ENCODE measurements at regions not wholly inside any gene's neighbourhood (a gene's known extent, or its start where the extent isn't known, plus 50 kb on each side); places are given as distances from the start of the nearest gene placed in this dataset.

DNA sequence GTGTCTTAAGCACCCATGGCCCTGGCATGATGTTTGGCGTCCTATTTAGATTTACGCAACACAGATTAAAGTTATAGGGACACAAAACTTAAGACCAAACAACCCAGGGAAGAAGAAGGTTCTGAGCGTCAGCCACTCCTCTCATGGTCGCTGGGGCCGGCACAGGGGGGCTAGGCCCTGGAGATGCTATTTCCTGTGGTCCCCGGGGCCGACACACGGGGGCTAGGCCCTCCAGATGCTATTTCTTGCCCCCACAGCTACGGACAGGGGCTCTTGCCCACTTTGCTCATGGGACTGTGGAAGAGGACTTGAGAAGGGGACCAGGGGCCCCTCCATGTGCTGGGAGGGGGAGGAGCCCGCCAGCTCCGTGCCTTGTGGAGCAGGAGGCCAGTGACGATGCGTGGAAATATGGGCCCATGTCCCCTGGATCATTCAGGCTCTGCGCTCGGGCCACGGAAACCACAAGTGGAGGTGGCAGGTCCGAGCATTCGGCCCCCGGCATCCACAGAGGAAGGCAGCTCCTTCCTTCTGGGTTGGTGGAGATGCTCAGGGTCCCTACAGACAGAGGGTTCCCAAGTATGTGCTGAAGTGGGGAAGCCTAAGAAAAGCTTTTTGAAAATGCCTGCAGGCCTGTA lies 711.1 kb downstream of the BRD1 start:
- no peak for DNase-seq (ENCODE audit: low read depth, low spot score)

DNA sequence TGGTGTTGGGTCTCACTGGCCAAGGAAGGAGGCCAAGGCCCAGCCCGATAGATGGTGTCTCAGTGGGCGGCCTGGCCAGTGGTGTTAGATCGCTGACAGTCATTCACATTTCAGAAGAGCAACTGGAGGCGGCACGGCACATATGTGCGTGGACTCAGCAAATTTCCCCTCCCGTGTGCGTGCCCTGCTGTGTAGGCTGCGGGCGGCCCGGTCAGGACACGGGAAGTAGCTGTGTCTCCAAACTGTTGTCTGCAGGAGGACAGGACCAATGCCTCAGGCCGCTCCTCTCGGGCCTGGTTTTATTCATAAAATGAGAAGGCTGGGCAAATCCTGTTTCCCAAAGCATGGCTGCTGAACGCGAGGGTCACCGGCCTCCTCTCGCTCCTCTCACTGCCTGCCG lies 711.7 kb downstream of the BRD1 start:
- no peak for DNase-seq (ENCODE audit: low read depth, low spot score)

DNA sequence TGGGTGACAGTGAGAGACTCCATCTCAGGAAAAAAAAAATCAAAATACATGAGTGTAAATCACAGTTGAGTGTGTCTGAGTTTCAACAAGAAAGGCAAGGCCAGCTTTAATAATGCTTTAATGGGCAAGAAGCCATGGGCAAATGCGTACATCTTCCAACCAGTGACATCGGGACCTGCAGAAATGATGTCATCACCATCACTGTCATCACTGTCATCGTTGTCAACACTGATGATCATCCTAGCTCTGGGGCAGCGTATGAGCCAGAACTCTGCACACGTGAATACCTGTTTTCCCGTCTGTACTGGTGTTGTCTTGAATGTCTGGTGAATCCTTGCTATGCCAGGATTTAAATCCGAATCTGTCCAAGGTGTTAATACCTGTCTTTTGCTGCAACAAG lies 712.5 kb downstream of the BRD1 start:
- no peak for DNase-seq (ENCODE audit: low read depth, low spot score)

DNA sequence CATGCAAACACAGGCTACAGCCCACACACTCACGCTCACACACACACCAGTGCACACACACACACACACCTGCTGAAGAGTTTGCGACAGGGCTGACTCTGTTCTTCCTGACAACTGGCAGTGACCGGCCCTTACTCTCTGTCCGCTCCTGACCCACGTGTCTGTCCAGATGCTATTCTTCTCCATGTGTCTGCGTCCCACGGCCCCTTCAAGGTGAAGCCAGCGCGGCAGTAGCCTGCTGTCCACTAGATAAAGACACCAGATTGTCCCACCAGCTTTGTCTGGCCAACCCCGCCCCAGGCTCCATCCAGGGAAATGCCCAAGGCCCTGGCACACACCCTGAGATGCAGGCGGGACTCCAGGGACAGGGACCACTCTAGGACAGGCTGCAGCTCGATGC lies 713.9 kb downstream of the BRD1 start:
- no peak for DNase-seq (ENCODE audit: low read depth, low spot score)

DNA sequence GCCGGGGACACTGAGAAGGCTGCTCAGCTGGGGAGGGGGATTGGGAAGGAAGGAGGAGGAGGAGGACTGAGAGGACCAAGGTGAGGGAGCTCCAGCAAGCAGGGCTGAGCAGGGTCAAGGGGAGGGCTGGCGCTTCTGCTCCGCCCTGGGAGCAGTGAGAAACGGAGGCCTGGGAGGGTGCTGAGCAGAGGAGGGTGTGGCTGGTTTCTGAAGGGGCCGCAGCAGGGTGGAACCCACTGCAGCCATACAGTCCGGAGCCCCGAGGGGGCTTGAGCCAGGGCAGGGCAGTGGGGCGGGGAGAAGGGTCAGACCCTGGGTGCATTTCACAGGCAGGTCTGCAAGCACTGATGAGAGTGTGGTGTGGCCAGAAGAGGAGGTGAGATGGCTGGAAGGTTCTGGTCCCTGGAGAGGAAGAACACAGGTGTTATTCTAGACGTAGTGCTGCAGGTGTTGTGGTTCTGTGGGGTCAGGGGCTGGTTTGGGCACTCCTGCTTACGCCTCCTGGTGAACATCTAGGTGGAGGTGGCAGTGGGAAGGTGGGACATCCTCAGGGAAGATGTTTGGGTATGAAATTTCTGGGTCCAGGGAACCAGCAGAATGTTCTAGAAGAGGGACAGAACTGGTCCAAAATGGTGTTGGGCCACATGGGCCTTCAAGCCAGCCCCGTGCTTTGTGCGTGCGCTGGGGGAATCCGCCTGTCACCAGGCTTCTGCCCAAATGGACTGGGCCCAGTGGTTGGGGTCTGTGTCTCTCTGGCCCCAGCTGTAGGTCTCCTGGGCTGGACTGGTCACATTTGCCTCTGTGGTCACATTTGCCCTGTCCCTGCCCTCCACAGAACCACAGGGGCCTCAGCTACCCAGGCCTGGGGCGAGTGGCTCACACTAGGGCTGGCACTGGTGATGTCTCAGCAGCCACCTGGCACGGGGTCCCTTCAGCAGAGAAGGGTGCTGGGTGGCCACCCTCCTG lies 714.7 kb downstream of the BRD1 start:
- DNase-seq (ENCODE audit: low read depth, low spot score), result no peak

DNA sequence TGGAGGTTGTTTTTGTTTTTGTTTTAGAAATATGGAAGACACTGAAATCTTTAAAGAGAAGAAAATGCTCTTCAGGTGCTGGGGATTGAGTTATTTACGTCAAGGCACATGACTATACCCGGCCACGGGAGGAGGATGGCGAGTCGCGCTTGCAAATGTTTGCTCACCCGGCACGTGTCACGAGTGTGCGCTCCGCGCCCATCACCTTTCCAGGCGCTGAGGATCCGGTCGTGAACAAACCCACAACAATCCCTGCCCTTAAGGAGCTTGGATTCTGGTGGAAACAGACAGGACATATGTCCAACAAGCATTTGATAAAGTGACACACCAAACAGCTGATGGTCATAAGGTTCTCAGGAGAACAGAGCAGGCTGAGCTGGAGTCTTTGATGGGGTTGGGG lies 715.5 kb downstream of the BRD1 start:
- DNase-seq (ENCODE audit: low read depth, low spot score), result no peak

DNA sequence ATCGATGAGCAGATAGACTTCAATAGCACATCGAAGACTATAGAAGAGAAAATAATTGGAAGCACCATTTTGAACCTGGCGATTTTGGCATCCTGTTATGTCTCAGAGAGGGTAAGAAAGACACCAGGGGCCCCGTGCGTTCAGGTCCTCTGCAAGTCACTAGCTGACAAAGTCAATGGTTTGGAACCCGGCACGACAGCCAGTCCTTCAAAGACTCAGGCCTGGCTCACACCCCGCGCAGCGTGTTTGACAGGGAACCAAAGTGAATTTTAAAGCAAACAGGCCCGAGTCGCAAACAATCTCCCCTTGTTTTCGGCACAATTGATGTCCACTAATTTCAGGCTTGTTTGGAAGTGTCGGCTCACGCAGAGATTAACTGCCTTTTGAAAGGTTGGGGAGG lies 716.6 kb downstream of the BRD1 start:
- DNase-seq (ENCODE audit: low read depth, low spot score), result no peak

DNA sequence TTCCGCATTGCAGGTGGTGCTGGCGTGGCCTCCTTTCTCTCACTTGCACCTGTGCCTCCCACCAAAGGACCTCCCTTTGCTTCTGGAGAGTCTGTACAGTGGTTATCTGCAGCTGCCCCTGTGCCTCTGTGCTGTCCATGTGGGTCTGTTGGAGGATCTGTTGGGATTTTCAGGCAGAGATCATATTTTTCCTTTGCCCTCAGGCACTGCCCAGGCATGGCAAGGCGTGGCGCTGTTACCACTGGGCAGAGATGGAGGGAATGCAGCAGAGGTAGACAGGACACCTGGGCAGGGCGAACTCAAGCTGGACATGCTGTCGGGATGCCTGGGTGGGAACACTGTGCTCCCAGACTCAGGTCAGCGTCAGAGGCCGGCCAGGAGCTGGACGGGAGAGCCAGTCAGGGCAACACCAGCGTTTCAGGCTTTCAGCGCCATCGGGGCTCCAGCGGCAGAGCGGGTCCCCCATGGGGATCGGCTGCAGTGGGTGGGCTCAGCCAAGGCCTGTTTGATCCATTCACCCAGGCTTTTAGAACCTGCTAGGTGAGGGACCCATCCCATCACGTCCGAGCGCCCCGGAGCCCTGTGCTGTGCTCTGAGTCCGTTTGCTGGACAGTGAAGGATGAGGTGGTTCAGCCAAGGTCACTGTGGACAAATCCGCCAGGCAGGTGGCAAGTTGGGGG lies 718.9 kb downstream of the BRD1 start:
- no peak for DNase-seq (ENCODE audit: low read depth, low spot score)

DNA sequence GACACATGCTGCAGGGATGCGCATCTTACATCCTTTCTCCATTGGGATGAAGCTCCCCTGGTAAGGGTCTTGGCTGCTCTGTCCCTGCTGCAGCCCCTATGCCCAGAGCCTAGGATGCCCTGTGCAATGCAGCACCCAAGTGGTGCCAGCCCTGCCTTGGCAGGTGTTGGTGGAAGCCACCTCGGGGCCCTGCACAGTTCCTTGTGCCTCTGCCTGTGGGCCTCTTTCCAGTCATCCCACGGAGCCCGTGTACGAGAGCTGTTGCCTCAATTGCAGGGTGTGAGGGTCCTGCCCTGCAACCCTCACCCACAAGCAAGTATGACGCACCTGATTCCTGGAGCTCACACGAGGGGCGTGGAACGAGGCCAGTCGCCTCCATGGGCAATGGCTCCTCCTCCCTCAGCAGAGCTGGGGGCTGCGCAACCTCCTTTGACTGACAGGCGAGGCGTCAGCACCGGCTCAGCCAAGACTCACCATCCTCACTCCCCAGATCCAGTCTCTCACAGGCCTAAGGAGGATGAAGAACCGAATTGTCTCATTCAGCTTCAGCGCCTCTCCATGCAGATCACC lies 719.6 kb downstream of the BRD1 start:
- no peak for DNase-seq (ENCODE audit: low read depth, low spot score)

DNA sequence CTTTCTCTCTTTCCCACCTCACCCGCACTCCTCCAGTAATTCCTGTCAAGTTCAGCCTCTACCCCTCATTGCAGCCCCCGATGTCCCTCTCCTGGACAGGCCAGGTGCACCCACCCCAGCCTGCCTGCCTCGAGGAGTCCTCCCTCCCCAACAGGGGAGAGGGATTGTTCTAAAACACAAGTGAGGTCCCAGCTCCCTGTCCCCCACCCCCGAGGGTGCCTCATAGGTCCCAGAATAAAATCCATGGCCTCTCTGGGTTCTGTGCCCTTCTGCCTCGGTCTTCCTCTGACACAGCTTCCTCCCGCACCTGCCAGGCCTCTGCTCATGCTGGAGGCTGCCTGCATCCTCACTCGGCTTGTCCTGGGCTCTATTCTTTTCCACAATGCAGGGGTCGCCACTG lies 720.1 kb downstream of the BRD1 start:
- no peak for DNase-seq (ENCODE audit: low read depth, low spot score)

DNA sequence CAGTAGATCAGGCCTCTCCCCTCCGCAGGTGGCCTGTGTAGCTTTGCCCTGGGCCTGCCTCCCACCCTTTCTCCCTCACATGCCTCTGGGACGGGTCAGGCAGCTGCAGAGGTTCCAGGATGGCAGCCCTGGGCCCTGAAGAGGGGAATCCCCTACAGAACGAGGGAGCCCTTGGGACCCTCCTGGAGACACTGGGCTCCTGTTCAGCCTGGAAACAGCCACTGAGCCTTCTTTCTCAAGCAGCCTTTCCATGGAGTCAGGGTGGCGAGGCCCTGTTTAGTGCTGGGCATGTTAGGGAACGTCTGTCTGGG lies 720.9 kb downstream of the BRD1 start:
- no peak for DNase-seq (ENCODE audit: low read depth, low spot score)

DNA sequence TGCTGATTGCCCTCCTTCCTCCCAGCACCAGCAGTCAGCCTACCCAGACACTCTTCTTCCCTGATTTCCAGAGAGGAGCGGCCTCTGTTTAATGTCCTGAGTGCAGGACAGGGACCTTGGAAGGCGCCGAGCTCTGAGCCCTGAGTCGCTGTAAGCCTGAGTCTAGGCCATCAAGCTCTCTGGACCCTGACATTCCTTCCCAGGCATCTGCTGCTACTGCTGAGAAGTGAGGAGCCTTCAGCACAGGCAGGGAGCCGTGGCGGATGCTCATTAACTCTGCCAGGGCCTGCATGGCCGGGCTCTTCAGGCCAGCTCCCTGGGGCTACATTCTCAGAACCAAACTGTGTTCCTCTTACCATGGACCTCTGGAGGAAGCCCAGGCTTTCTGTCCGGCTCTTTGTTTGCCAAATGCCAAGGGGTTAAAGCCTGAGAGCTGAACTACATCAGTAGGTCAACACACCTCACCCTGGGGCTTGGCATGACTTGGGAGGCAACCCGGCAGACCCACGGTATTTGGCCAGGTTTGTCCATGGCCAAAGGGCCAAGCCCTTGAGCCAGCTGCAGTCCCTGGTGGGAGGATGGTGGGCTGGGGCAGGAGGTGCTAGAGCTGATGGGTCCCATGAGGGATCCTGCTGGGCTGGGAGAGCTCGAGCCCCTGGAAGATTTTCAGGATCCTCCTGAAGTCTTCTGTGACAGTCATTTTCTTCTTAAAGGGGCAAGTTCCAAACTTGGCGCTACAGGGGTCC lies 721.4 kb downstream of the BRD1 start:
- DNase-seq (ENCODE audit: low read depth, low spot score), result no peak

DNA sequence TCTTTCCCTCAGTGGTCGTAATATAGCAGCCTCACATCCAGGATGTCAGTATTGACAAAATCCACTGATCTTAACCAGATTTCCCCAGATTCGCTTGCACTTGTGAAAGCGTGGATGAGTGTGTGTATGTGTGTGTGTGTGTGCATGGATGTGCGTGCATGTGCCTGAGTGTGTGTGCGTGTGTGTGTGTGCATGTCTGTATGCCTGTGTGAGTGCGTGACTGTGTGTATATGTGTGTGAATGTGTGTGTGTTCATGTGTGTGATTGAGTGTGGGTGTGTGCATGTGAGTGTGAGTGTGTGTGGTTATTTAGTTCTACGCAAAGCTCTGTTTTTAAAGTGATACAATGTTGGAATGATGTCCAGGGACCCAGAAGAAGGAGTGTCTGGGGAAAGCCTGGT lies 723.2 kb downstream of the BRD1 start:
- no peak for DNase-seq (ENCODE audit: low read depth, low spot score)

DNA sequence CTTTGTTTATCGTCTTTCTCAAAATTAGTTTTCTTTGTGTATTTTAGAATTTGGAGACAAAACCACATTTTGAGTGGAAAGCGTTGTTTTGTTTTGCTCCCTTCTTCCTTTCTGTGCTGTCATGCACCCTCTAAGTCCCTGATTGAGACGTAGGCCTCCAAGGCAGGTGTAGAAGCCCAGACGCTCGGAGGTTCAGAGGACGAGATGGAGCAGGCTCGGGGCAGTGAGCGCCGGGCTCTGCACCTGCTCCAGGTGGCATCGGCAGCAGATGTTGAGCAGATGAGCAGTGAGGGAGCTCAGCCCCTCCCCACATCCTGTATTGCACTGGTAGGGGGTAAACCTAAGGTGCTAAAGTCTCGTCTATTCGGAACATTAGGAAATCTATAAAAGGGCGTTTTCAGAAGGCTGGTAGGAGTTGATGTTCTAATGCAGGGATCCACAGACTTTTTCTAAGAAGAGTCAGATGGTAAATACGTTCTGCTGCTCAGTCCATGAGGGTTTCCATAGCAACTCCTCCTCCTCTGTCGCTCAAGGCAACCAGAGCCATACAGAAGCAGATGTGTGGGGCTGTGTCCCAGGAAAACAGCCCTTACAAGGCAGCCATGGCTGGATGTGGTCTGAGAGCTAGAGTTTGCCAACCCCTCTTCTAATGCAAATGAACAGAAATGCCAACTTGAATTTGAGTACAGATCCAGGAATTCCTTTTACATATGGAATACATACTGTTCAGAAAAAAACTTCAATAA lies 724.2 kb downstream of the BRD1 start:
- DNase-seq (ENCODE audit: low read depth, low spot score), result no peak

DNA sequence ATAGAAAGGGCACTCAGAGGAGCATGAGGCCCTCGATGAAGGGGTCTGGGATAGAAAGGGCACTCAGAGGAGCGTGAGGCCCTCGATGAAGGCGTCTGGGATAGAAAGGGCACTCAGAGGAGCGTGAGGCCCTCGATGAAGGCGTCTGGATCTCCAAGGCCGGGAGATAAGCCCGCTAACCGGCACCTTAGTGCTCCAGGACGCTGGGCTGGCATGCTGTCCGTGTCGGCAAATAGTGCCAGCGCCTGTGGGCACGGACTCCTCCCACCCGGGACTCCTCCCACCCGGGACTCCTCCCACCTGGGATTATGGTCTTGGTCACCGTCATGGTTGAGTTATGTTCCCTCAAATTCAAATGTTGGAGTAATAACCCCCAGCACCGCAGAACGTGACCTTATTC lies 725.3 kb downstream of the BRD1 start:
- no peak for DNase-seq (ENCODE audit: low read depth, low spot score)

DNA sequence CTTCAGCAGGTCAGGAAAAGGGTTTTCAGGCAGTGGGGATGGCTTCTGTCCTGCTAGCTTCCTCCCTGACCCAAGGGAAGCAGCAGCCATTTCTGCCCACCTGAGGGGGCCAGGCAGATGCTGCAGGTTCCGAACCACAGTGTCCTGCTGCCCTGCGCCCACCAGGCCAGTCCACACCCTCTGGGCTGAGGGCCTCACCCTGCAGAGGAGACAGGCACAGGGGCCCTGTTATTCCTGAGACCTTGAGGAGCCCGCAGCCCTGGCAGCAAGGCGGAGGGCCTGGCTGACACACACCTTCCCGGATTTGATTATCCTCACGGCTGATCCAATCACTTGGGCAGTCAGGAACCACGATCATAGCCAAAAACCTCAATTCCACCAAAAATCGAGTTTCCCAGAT lies 725.8 kb downstream of the BRD1 start:
- no peak for DNase-seq (ENCODE audit: low read depth, low spot score)

DNA sequence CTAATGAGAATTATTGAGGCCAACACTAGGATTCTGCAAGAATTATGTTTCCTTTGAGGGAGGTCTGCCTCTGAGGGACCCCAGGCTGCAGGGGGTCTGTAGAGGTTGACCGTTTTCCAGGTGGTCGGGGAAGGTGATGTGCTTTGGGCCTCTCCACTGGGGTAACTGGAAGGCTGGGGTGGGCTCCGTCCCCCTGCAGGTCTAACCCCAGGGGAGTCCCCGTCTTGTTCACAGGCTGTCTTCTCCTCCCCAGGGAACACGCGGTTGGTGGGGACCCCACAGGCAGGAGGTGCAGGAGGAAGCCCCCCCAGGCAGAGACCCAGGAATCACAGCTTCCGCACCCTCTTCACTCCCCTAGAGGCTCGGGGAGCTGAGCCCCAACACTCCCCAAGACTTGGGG lies 726.4 kb downstream of the BRD1 start:
- DNase-seq (ENCODE audit: low read depth, low spot score), result no peak

DNA sequence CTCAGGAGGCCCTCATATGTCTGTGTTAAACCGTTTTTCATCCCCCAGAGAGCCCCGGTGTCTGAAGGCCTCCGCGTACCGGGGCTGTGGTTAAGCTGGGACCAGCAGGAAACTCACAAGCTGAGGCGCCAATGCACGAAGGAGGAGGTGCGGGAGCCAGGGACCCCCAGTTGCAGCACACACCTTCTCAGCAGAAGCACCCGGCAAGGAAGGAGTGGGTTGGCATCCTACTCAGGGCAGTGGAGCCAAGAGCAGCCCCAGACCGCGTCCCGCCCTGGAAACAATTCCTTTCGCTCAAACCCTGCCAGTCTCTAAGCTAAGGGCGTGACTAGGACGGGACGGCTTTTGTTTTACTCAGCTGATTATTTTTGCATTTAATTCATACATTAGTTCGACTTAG lies 726.9 kb downstream of the BRD1 start:
- no peak for DNase-seq (ENCODE audit: low read depth, low spot score)

DNA sequence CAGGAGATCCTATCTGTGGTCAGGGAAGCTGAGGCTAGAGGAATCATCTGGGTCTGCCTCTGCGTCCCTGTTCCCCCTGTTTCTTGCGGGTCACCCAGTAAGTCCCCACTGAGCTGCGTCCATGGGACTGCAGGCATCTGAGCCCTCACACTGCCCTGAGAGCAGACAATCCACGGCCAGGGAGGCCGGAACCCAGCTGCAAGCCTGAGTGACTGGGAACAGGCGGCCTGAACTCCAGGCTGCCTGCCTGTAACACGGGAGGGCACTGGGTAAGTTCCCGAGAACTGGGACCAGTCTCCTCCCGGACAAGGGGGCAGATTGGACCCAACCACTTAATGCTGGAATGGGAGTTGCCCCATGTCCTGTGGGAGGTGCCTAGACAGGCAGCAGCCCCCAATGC lies 727.4 kb downstream of the BRD1 start:
- DNase-seq (ENCODE audit: low read depth, low spot score), result no peak

DNA sequence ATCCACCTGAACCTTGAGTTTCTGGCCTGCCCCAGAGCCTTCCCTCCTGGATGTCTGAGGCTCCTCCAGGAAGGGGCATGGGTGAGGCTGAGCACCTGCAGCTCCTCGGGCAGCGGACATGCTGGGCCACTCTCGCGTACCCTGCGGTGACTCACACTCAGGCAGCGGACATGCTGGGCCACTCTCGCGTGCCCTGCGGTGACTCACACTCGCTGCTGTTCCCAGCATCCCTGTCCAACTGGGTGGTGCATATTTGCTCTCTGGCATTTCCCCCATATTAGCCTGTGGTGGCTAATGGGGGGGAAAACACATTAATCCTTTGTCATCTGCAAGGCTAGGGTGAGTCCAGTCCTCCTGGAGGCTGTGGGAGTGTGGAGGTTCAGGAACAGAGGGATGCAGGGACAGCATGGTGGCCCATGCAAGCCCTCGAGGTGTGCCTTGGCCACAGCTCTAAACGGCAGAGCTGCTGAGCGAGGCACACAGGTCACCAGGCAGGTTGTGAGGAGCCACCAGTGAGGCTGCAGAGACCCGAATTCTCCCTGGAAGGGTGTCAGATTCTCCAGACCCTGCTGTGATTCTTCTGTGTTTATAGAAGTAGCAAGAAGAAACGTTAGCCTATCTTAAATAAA lies 728.1 kb downstream of the BRD1 start:
- no peak for DNase-seq (ENCODE audit: low read depth, low spot score)

DNA sequence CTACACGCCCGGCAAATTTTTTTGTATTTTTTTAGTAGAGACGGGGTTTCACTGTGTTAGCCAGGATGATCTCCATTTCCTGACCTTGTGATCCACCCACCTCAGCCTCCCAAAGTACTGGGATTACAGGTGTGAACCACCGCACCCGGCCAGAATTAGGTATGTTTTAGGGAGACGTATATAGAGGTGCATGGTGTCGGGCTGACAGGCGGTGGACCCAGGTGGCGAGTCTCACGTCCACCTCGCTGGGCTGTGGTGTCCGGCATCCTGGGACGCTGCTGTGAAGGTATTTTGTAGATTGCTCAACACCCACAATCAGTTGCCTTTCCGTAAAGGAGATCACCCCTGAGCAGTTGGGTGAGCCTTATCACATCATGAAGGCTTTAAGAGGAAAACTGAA lies 728.6 kb downstream of the BRD1 start:
- no peak for DNase-seq (ENCODE audit: low read depth, low spot score)
